Heart left ventricle (tissue), 13 donors: ENCODE measurements at regions not wholly inside any gene's neighbourhood (a gene's known extent, or its start where the extent isn't known, plus 50 kb on each side); places are given as distances from the start of the nearest gene placed in this dataset.

Source experiments
- POLR2A ChIP-seq, 2 donors: fragments of 450-650 bp; IDR thresholded peaks; one replicate each; pipeline ENCODE4 v1.6.1; 2017; ENCODE audit warnings: antibody characterized with exemption in 2 of 2, mild to moderate bottlenecking in 2 of 2, moderate library complexity in 2 of 2
- TF ChIP-seq, protein P1 (sequence below), 12 donors: fragments of 200-600 bp; sonication (generic) in 4 of 12; IDR thresholded peaks; one replicate each; pipeline versions ENCODE4 v1.5.0 to v1.8.0; 2018 to 2022; ENCODE audit warnings: antibody characterized with exemption in 12 of 12, mild to moderate bottlenecking in 5 of 12
- donor health status: ischemic (EF 13 %, LVEDD 7.1; RV severe dilation, severe dysfunction).
- donor health status: DM: no; HTN: yes; CAD: no.
- donor health status: DM: no; HTN: no; CAD: no.
- donor health status: ischemic (EF 25% LVEDD 6.9; RV normal size, moderate dysfunction).
- donor health status: ischemic (EF 25% LVEDD 5.7; RV mildly dilated, moderate dysfunction).
- donor health status: ischemic (EF 35%, LVEDD 5.7; RV mildly dilated, moderate dysfunction).
- donor health status: nonischemic (EF 11% LVEDD 7.7; RV severe dilation, severe dysfunction).
- donor health status: DM: yes; HTN: yes; CAD: no.
- donor health status: PGD.
- donor health status: ischemic (EF 29% LVEDD 5.4; RV normal size, mild dysfunction).
- donor health status: nonischemic (EF 23%, LVEDD 6.1; RV moderate dilation, normal function).

DNA sequence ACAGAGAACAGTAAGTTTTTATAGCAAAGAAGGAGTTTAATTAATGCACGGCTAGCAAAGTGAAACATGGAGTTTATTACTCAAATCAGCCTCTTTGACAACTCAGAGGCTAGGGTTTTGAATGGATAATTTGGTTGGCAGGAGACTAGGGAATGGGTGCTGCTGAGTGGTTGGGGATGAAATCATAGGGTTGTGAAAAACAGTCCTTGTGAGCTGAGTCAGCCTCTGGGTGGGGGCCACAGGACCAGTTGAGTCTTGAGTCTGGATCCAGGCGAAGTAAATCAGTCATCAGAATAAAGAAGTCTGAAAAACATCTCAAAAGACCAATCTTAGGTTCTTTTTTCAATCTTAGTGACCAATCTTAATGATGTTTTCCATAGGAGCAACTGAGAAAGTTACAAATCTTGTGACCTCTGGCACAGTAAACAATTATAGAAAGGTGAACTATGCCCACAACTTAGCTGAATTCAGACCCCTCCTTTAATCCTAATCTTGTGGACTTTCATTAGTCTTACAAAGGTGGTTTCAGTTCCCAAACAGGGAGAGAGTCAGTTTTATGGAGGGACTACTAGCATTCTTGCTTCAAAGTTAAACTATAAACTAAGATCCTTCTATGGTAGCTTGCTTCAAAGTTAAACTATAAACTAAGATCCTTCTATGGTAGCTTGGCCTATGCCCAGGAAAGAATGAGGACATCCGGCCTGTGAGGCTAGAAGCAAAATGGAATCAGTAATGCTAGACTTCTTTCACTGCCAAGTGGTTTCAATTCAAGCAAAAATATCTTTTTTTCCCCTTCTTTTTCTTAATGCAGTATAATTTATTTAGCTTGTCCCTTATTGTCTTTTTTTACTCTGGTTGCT, 84.5 kb downstream of the AASDHPPT start:
- TF ChIP-seq, protein P1, sequence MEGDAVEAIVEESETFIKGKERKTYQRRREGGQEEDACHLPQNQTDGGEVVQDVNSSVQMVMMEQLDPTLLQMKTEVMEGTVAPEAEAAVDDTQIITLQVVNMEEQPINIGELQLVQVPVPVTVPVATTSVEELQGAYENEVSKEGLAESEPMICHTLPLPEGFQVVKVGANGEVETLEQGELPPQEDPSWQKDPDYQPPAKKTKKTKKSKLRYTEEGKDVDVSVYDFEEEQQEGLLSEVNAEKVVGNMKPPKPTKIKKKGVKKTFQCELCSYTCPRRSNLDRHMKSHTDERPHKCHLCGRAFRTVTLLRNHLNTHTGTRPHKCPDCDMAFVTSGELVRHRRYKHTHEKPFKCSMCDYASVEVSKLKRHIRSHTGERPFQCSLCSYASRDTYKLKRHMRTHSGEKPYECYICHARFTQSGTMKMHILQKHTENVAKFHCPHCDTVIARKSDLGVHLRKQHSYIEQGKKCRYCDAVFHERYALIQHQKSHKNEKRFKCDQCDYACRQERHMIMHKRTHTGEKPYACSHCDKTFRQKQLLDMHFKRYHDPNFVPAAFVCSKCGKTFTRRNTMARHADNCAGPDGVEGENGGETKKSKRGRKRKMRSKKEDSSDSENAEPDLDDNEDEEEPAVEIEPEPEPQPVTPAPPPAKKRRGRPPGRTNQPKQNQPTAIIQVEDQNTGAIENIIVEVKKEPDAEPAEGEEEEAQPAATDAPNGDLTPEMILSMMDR (IDR thresholded peaks at IDR 0.05): no peak
- TF ChIP-seq POLR2A (IDR thresholded peaks at IDR 0.05): no peak
